A549 (cell line): ENCODE measurements at regions not wholly inside any gene's neighbourhood (a gene's known extent, or its start where the extent isn't known, plus 50 kb on each side); places are given as distances from the start of the nearest gene placed in this dataset.

Experiments used
- ATAC-seq, 2 experiments: fragments of 200-7000 bp in 1 of 2; fragments of >200 bp in 1 of 2; cut with Nextera tagmentation in 1 of 2; cut with Tn5 transposase in 1 of 2; 3 replicates each; pipeline versions ENCODE4 v1.8.0 to v1.9.1; 2018 to 2020; ENCODE audit warnings: mild to moderate bottlenecking in 1 of 2, moderate library complexity in 1 of 2
- CTCF ChIA-PET: fragments of 300-600 bp; sonication (Branson Sonifier 250); formaldehyde crosslinking; extraction: SDS; loops from one replicate; lab custom pipeline; 2021; ENCODE audit warnings: antibody characterized with exemption, inconsistent platforms; lab: Yijun Ruan, JAX
- POLR2A ChIA-PET: fragments of 350-600 bp; formaldehyde crosslinking; extraction: SDS; loops from one replicate; lab custom pipeline; 2021; ENCODE audit warnings: antibody characterized with exemption, inconsistent platforms; lab: Yijun Ruan, JAX
- DNase-seq, 2 experiments: peaks; one replicate each; pipeline versions ENCODE4 v3.0.0 to v3.0.0-alpha.2; 2011 to 2016; ENCODE audit warnings: low read depth in 1 of 2, low spot score in 1 of 2
- FAIRE-seq: peaks from 2 replicates; lab custom pipeline; 2011; peaks lifted over from hg19 to GRCh38; lab: Jason Lieb, UNC
- H3K27ac ChIP-seq, 2 experiments: fragments of >200 bp; sonication (Bioruptor Twin); formaldehyde crosslinking; 3 replicates each; pipeline ENCODE4 v1.5.1; 2016 to 2017
- H3K4me1 ChIP-seq: fragments of >200 bp; sonication (Bioruptor Twin); formaldehyde crosslinking; 3 replicates; pipeline ENCODE4 v1.6.1; 2016
- H3K4me2 ChIP-seq: fragments of >200 bp; sonication (Bioruptor Twin); formaldehyde crosslinking; 3 replicates; pipeline ENCODE4 v1.6.1; 2016
- H3K4me3 ChIP-seq: fragments of >200 bp; sonication (Bioruptor Twin); formaldehyde crosslinking; 3 replicates; pipeline ENCODE4 v1.5.1; 2016
- H3K9me3 ChIP-seq: fragments of >200 bp; sonication (Bioruptor Twin); formaldehyde crosslinking; 3 replicates; pipeline ENCODE4 v1.6.1; 2016
- ATOH8 ChIP-seq: fragments of 250-450 bp; sonication (Bioruptor Pico); IDR thresholded peaks from 2 replicates; pipeline ENCODE4 v1.5.0; 2020; ENCODE audit warnings: low read depth, mild to moderate bottlenecking, moderate library complexity
- BHLHE40 ChIP-seq: IDR thresholded peaks from 2 replicates; pipeline ENCODE4 v1.6.1; 2012; ENCODE audit warnings: low read depth, low read length, inconsistent platforms
- CTCF ChIP-seq: fragments of >200 bp; sonication (Bioruptor Twin); formaldehyde crosslinking; IDR thresholded peaks from 3 replicates; pipeline ENCODE4 v1.5.1; 2016
- EHF ChIP-seq: fragments of 250-450 bp; sonication (Bioruptor Pico); IDR thresholded peaks from 2 replicates; pipeline ENCODE4 v1.5.0; 2020; ENCODE audit warnings: mild to moderate bottlenecking
- EHMT2 ChIP-seq: fragments of 200-600 bp; sonication (generic); IDR thresholded peaks from 2 replicates; pipeline ENCODE4 v1.6.1; 2016; ENCODE audit warnings: antibody characterized with exemption, low read depth, mild to moderate bottlenecking, moderate library complexity
- ELK1 ChIP-seq: fragments of 150-350 bp; IDR thresholded peaks from 2 replicates; pipeline ENCODE4 v1.6.1; 2014; ENCODE audit warnings: low read depth, mild to moderate bottlenecking, low read length
- FOSL2 ChIP-seq, 2 experiments: fragments of 450-650 bp in 1 of 2; fragments of >200 bp in 1 of 2; sonication (Bioruptor Twin) in 1 of 2; formaldehyde crosslinking; IDR thresholded peaks; 2 replicates each; pipeline versions ENCODE4 v1.5.0 to v1.6.1; 2016 to 2020; ENCODE audit warnings: mild to moderate bottlenecking in 1 of 2, moderate library complexity in 1 of 2
- FOXS1 ChIP-seq: fragments of 250-450 bp; sonication (Bioruptor Pico); IDR thresholded peaks from 2 replicates; pipeline ENCODE4 v1.5.0; 2020; ENCODE audit warnings: mild to moderate bottlenecking, moderate library complexity
- HES2 ChIP-seq: fragments of >200 bp; sonication (Bioruptor Twin); formaldehyde crosslinking; IDR thresholded peaks from 2 replicates; pipeline ENCODE4 v1.6.1; 2016
- HOXB5 ChIP-seq: fragments of 250-450 bp; sonication (Bioruptor Pico); IDR thresholded peaks from 2 replicates; pipeline ENCODE4 v1.5.0; 2020; ENCODE audit warnings: mild to moderate bottlenecking, moderate library complexity
- JUN ChIP-seq, 2 experiments: fragments of >200 bp; sonication (Bioruptor Twin); formaldehyde crosslinking; IDR thresholded peaks; 2 replicates in 1 of 2; 3 replicates in 1 of 2; pipeline ENCODE4 v1.6.1; 2016 to 2017
- KDM1A ChIP-seq: fragments of 200-600 bp; sonication (generic); IDR thresholded peaks from 2 replicates; pipeline ENCODE4 v1.6.1; 2016; ENCODE audit warnings: low read depth, mild to moderate bottlenecking
- MAFK ChIP-seq: fragments of 450-650 bp; IDR thresholded peaks from 2 replicates; pipeline ENCODE4 v1.6.1; 2014; ENCODE audit not compliant: partially characterized antibody
- MAX ChIP-seq: IDR thresholded peaks from 2 replicates; pipeline ENCODE4 v1.6.1; 2012
- MAZ ChIP-seq: fragments of 150-350 bp; IDR thresholded peaks from 2 replicates; pipeline ENCODE4 v1.6.1; 2014; ENCODE audit warnings: antibody characterized with exemption, low read depth, low read length, borderline replicate concordance
- NPAS2 ChIP-seq: fragments of 250-450 bp; sonication (Bioruptor Pico); IDR thresholded peaks from 2 replicates; pipeline ENCODE4 v1.8.0; 2022; ENCODE audit warnings: mild to moderate bottlenecking, moderate library complexity, borderline replicate concordance
- NR3C1 ChIP-seq: fragments of >200 bp; sonication (Bioruptor Twin); formaldehyde crosslinking; IDR thresholded peaks from 3 replicates; pipeline ENCODE4 v1.6.1; 2017
- PBX3 ChIP-seq: IDR thresholded peaks from 2 replicates; pipeline ENCODE4 v1.6.1; 2012
- POLR2A ChIP-seq: IDR thresholded peaks from 2 replicates; pipeline ENCODE4 v1.6.1; 2012; ENCODE audit warnings: mild to moderate bottlenecking, low read length
- RFX5 ChIP-seq: fragments of 450-650 bp; IDR thresholded peaks from 2 replicates; pipeline ENCODE4 v1.7.1; 2014; ENCODE audit warnings: antibody characterized with exemption, mild to moderate bottlenecking, moderate library complexity
- SMC3 ChIP-seq: fragments of >200 bp; sonication (Bioruptor Twin); formaldehyde crosslinking; IDR thresholded peaks from 3 replicates; pipeline ENCODE4 v1.6.1; 2018; ENCODE audit warnings: inconsistent platforms
- TP53 ChIP-seq: fragments of 250-450 bp; sonication (Bioruptor Pico); IDR thresholded peaks from 2 replicates; pipeline ENCODE4 v1.5.0; 2021; ENCODE audit warnings: mild to moderate bottlenecking, moderate library complexity
- USF2 ChIP-seq: fragments of 450-650 bp; IDR thresholded peaks from 2 replicates; pipeline ENCODE4 v1.6.1; 2014; ENCODE audit warnings: antibody characterized with exemption
- ZC3H11A ChIP-seq: fragments of 450-650 bp; IDR thresholded peaks from 2 replicates; pipeline ENCODE4 v1.6.1; 2014; ENCODE audit warnings: antibody characterized with exemption, mild to moderate bottlenecking
- WGBS: methylation state at CpG from one replicate; pipeline ENCODE4 v1.1.6; 2017; ENCODE audit errors: missing lambda C conversion rate; 5-methylcytosine and 5-hydroxymethylcytosine counted together

- no peak for ATAC-seq
- Histone ChIP-seq H3K9me3 (no peaks in the 10 kb centered on the region), H3K4me1 (no peaks in the 10 kb centered on the region), H3K4me3 (no peak overlapping the region), H3K4me2 (no peak overlapping the region), H3K27ac (no peak overlapping the region)
- ChIA-PET CTCF (no interaction called here), POLR2A (no interaction called here)
- no peak for TF ChIP-seq BHLHE40
- no peak for TF ChIP-seq JUN (IDR thresholded peaks at IDR 0.05)
- no peak for TF ChIP-seq HOXB5 (CRISPR knock-in tag)
- no peak for TF ChIP-seq CTCF
- TF ChIP-seq PBX3 = no peak
- no peak for TF ChIP-seq USF2
- no peak for FAIRE-seq
- DNase-seq = no peak
Observed at GRCh38 chr18:37787452-37787851, 221.9 kb upstream of the CELF4 start.

GRCh38 chr18:37783771-37784170, 218.2 kb upstream of the CELF4 start:
- Histone ChIP-seq H3K4me2 (no peak overlapping the region), H3K9me3 (no peaks in the 10 kb centered on the region), H3K4me1 (no peaks in the 10 kb centered on the region), H3K27ac (no peak overlapping the region), H3K4me3 (no peak overlapping the region)
- FAIRE-seq (no peak), DNase-seq (no peak), ATAC-seq (no peak)
- TF ChIP-seq NR3C1 (no peak), PBX3 (no peak), EHF (CRISPR knock-in tag) (no peak), FOSL2 (IDR thresholded peaks at IDR 0.05) (no peak), FOSL2 (CRISPR knock-in tag; IDR thresholded peaks at IDR 0.05) (no peak), FOXS1 (CRISPR knock-in tag) (no peak), POLR2A (no peak), ELK1 (no peak), EHMT2 (no peak), ATOH8 (CRISPR knock-in tag) (no peak), MAZ (no peak), BHLHE40 (no peak), TP53 (CRISPR knock-in tag) (no peak), MAFK (no peak), HES2 (no peak), MAX (no peak), RFX5 (no peak), SMC3 (no peak), ZC3H11A (no peak), KDM1A (no peak), NPAS2 (no peak)
- POLR2A ChIA-PET = no interaction called here
- CTCF ChIA-PET = interaction anchor here (0.6 kb wide), 1 partner anchor 352 kb away, joined by 3 read pairs; no protein-coding TSS in a partner anchor
- WGBS = 20% methylated on average over 5 of the region's 5 CpGs
